GM21825 (cell line): ENCODE measurements at regions not wholly inside any gene's neighbourhood (a gene's known extent, or its start where the extent isn't known, plus 50 kb on each side); places are given as distances from the start of the nearest gene placed in this dataset.

ENCODE experiments used
- ATAC-seq: cut with Tn5 transposase; IDR thresholded peaks from one replicate; pipeline ENCODE4 v1.9.1; 2021; ENCODE audit warnings: mild to moderate bottlenecking, moderate library complexity; ENCODE audit not compliant: unreplicated experiment

DNA sequence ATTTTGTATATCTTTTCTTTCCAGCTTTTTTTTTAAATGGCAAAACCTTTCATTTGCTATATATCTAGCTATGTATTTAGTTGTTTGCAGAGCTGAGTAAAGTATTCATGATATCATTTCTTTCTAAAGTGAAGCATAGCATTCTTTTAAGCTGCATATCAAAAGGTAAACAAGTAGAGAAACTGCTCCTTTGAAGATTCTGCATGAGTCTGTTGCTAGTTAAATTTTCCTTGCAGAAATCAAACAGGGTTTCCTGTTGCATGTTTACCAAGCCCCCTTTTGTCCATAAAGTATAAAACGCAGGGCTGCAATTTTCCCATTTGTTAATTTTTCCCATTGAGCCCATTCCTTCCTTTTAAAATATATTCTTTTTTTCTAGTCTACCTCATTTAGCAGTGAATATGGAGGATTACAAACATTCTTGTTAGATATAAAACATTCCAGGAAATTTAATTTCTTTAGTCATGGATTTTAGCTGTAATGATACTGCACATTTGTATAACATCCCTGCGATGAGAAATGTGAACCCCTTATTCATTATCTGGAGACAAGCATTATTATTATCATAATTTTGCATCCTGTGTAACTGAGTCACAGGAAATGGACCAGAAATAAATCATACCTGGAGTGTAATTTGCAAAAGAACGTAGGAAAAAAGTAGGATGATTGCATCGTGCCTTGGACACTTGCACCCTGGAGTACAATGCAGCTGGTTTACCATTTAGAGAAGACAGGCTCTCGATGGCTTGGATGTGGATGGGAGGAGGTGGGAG lies 110.9 kb upstream of the ARGLU1 start:
- ATAC-seq, result no peak

DNA sequence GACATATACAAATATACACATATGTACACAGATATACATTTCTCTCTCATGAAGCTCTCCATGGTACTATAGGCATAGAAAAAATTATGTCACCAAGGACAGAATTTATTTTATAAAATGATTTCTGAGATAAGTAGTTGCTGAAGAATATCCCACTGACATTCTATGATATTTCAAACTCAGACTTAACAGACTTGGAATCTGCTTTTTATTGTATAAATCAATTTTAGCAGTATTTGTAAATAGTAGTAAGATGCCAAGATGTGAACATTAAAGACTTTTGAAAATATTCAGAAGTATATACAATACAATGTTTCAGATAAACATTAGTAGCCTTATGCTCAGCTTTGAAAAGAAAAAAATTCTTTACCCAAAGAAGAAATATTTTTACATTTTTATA lies 107.4 kb upstream of the ARGLU1 start:
- no peak for ATAC-seq

DNA sequence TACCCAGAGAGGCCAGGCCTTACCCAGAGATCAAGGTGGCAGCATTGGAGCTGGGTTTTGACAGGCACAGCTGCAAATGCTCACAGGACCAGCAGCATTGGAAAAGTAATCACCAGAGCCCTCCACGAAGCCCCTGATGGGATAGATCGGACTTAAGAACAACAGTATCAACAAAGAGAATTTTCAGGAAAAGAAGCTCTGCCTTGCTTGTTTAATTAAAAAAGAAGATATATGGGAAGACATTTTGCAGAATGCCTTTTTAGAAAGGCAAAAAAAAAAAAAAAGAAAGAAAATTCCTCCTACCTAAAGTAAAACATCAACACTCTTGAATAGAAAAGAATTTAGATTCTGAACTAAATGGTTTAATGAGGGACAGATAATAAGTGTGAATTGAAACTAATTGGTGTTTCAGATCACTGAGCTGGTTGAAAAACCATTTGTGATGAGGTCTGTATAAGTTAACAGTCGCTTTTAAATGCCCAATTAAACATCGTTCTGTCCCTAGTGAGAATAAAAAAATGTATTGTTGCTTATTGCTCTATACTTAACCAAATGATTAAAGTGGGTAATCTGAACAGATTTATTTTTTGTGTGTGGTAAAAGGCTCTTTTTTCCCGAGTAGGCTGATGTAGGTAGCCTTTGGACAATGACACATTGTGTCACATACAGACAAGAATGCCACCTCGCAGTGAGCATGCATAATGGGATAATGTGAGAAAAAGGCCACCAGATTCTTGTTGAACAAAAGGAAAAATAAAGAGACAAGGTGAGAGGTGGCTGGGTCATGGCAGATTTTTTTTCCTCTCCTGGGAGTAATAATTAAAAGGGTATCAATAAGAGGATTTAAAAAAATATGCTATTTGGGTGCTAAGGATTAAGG lies 93.0 kb upstream of the ARGLU1 start:
- ATAC-seq, result no peak

DNA sequence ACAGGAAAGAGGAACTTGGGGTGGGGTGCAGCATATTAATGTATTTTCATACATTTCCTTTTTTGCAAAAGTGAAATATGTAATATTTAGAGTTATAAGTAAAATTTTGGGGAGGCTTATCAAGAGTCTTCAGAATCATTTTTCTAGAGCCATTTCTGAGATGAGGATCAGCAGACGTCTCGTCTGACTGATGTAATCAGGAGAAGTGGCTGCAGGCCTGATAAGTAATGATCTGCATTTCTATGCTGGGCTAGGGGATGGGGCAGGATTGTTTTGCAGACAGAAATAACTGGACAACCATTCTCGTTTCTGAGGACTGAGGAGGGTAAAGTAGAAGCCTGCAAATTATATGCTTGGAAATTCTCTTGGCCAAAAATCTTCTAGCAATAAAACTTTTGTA lies 89.2 kb upstream of the ARGLU1 start:
- ATAC-seq, result no peak

DNA sequence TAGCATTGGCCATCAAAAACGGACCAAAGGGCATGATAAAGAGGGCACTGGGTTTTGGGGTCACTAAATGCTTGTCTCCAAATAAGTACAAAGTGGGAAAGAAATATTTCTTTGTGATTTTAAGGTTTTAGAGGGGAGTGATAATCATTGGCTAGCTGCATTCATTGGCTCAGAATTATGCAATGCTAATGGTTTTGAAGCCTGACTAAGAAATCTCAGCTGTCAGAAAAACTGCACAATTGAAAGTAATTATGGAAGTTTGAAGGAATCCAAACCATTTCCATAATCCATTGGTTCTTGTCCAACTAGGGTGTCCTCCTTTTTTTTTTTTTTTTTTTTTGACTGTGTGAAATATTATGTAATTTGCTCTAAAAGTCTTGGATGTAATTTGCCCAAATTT lies 88.2 kb upstream of the ARGLU1 start:
- no peak for ATAC-seq

DNA sequence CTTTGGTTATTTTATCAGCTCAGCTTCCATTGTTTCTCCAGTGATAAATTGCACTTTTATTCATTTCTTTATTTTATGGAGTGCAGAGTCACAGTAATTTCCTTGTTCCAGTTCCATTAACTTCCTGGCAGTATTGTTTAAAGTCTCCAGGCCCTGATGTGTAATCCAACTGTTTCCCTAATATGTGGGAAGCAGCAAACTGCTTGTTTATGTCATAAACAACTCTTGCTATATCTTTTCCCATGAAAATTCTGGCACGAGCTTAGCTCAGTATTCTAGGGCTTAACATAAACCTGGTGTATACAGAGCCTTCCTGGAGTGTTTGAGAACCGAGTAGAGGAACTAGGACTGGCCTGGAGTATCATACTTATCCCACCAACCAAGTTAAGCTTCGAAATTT lies 83.5 kb upstream of the ARGLU1 start:
- no peak for ATAC-seq

DNA sequence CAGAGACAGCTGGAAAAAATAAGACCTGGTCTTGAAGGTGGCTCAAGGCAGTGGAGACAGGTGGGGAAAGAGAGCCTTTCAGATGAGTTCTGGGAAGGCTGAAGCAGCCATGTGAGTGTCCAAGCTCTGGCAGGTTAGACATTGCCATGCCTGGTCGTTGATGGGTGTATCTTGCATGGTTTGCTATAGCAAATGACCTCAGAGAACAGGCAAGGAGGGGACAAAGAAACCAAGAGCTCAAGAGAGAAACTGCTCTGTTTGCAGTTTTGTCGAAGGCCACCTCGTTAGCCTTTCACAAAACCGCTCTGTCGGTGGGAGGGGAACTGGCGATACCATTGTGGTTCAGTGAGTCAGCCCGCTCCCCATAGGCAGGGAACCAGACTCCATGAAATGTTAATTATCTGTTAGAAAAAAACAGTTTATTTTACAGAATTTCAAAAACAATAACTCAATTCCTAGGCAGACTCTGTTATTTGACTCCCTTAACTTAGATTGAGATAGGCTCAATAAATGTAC lies 82.8 kb upstream of the ARGLU1 start:
- no peak for ATAC-seq

DNA sequence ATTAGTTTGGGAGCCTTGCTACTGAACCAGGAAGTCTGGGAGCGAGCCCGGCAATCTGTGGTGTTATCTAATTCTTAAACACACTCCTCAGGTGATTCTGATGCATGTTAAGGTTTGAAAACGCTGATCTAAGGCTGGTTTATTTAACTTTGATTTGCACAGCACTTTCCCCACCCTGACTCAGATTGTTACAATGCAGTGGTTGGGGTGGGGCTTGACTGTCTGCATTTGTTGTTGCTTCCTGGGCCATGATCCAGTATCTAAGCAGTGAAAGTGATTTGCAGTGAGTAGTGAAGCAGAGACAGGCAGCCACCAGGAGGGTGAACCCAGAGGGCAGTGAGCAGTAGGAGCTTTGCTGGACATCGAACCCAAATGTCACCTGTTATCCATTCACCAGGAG lies 81.6 kb upstream of the ARGLU1 start:
- ATAC-seq, result no peak

DNA sequence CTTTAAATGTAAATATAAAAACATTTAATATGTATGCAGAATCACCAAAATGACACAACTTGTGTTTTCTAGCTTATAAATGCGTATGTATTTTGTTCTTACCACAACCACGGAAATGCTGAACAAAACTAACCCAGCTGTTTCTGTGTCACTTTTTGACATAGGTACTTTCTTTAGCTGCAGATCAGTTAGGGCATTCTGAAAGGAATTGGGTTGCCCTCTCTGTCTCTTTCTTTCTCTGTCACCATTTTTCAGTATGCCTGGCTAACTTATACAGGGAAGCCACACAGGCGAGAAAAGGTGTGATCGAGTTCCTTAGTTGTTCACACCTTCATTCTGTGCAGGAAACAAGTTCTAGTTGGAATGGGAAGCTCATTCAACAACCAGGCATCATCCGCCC lies 72.6 kb upstream of the ARGLU1 start:
- no peak for ATAC-seq

DNA sequence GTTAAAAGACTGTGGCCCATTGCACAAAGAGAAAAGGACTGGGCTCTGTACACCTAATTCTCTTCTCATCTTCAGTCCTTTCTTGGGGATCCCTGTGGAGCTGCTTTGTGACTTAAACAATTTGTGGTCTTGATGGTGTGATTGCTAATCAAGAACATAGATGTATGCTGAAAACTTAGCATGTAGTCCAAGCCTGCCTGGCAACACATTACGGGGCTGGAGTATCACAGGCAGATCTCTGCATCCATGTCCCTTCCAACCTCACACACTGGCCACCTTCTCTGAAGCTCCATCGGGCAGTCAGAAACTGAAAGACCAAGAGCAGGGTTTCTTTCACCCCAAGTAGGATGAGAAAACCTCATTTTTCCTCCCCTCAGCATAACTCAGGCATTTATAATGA lies 69.6 kb upstream of the ARGLU1 start:
- ATAC-seq, result no peak

DNA sequence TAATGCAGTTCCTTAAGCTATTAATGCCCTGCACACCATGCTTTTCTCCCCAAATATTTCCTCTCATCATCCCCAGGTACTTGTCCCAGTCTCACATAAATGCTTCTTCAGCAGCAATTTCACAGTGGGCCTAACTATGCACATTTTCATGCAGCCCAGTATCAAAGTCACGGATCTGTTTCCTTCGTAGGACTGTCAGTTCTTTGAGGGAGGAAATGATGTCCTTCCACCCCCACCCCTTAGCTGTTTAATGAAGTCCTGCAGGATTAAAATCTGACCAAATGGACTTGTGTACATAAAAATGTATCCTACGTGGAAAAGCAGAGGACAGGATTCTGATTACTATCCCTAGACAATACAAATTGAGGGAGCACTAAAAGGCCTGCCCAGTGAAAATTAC lies 68.6 kb upstream of the ARGLU1 start:
- no peak for ATAC-seq

DNA sequence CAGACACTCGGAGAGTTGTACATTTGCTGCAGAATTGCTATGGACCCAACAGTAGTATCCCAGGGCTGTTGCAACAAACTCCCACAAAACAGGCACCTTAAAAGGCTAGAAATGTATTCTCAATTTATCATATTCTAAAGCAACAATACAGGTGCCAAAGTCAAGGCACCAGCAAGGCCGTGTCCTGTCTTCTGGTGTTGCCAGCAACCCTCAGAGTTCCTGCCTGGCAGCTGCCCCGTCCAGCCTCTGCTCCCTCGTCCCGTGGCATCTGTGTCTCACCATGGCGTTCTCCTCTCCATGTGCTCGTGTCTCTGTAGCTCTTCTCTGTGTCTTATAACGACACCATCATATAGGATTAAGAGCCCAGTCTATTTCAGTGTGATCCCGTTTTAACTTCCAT lies 67.7 kb upstream of the ARGLU1 start:
- ATAC-seq, result no peak

DNA sequence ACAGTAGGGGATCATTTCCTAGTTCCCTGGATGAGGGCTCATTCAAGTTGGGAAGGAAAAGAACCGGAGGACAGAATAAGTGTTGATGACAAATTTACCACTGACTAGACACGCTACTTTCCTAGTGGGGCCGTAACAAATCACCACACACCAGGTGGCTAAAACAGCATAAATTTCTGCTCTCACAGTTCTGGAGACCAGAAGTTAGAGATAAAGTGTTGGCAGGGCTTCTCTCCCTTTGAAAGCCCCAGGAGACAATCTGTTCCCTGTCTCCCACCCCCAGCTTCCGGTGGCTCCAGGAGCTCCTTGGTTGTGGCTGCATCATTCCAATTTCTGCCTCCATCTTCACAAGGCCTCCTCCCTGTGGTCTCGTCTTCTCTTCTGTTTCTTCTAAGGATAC lies 65.4 kb upstream of the ARGLU1 start:
- ATAC-seq, result no peak

DNA sequence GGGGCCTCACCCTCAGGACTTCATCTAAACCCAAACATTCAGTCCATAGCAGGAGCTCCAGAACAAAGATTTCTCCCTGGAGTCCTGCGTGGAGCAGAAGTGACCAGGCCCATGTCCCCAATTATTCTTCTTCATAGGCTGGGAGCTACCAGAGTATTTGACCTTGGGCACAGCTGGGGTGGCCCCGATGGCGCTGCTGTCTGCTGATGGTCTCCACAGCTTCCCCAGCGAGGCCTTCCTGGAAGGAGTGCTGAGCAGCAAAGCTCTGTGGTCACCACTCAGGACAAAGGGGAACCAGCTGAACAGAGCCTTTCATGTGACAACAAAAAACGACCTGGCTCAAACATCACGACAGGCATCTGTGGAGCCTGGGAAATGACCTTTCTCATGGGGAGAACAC lies 62.7 kb upstream of the ARGLU1 start:
- ATAC-seq, result no peak

DNA sequence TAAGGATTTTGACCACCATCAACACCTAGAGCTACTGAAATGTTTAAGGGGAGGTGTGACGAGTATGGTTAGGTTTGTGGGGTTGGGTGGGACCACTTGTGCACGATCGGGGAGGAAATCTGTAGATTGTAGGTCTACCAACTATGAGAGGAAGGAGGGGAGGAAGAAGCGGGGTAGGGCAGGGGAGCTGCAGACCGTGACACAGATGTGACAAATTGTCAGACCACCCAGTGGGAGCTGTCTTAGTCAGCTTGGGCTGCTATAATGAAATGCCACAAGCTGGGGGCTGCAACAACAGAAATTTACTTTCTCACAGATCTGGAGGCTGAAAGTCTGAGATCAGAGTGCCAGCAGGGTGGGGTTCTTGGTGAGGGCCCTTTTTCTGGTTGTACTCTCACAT lies 62.2 kb upstream of the ARGLU1 start:
- no peak for ATAC-seq

DNA sequence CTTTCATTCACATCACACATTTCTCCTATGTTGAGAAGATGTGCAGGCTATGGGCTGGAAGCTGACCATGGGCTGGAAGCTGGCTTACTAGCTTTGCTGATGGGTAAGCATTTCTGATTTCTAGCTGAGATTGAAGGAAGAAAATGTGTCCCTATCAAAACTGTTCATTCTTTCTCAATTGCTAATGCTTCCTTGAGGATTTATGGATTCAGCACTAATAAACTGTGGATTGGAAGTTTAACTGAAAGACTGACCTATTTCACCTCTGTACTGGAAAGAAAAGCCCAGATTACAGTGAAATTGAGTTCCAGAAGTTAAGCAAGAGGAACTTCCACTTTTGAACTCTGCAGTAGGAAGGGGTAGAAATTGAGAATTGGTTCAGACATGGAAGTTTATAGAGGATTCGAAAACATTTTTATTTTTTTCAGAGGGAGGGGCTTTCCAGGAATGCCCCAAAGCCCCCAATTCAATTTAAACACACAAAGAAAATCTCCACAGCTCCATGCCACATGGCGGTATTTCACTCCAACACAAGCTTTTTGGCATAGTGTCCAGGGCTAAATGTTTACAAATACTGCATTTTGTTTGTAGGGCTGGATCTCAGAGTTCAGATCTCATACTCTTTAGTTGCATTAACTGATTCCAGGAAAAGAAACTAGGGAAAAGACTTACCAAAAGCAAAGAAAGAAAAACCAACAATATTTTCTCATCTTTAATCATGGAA lies 61.2 kb upstream of the ARGLU1 start:
- ATAC-seq, result no peak

DNA sequence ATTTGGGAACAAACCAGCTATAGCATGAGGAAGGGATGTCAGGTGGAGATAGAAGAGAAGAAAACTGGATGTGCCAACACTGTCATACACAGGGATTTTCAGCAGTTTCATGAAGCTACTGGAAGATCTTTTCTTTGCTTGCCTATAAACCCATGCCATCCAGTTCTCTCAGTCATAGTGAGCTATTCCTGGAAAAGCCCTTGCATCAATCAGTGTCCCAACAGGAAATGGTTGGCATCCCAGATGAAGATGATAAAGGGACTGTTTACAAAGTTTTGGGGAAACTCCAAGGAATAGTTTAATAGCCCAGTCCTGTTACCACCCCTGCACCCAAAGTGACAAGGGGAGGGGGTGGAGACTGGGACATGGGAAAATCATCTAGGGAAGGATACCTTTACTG lies 58.5 kb upstream of the ARGLU1 start:
- no peak for ATAC-seq

DNA sequence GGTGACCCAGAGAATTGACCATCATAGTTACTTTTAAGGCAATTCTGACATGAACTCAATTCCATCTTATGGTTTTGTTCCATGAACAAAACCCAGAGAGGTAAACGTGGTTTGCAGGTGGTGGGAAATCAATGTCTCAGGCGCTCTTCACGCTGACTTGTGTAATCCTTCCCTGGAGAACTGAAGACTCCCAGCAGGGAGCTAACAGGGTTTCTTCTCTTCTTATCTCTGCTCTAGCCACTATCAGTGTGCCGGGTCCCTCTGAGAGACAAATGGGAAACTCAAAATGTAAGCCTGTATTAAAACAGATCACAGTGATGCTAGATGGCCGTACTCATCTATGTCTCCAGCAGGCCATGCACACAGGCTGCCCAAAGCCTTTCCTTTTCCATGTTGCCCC lies 57.6 kb upstream of the ARGLU1 start:
- ATAC-seq, result no peak

DNA sequence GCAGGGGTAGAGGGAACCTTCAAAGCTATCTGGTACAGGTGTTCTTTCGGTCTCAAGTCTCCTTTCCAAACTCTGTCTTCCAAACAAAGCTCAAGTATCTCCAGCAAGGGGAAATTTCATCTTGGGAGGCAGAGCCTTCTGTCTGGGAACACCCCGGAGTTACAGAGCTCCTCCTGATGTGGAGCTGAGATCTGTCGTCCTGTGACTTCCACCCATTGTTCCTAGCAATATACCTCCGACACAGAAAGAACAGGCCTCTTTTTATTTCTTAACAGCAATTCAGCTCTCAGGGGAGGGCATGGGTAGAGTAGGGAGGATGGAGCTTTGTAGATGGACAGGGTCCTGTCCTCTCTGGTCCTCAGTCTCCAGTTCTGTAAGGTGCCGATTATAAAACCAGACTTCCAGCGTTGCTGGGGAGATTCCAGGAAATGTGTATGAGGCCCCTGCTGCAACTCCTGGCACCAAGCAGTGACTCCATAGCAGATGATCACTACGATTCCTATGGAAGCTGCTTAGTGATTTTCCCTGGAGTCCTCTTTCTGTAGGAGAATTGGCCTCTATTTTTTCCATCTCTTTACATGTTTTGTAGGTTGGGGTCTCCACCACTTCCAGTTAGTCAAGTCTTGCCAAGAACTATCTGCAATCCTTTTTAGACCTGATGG lies 56.0 kb upstream of the ARGLU1 start:
- no peak for ATAC-seq

DNA sequence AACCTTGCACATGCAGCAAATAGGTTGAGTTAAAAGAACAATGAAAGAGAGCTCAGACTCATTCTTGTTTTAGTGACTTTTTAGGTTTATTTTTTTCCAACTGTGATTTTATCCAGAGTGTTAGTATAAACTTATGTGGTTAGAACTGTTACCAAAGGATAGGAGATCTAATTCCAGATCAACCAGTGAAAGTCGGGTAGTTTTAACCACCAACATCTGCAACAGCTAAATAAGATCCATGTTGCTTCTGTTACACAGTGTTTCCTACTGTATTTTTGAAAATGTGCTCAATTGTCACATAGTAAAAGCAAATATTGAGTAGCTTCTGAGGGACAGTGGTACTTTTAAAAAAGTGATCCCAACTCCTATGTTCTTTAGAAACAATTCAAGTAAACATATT lies 53.9 kb upstream of the ARGLU1 start:
- ATAC-seq, result no peak
